Natural killer cell (primary cell): ENCODE measurements at regions not wholly inside any gene's neighbourhood (a gene's known extent, or its start where the extent isn't known, plus 50 kb on each side); places are given as distances from the start of the nearest gene placed in this dataset.

Experiments
- ATAC-seq, 3 donors: fragments of 150-1000 bp in 2 of 3; fragments of 200-7000 bp in 1 of 3; cut with Tn5 transposase; 1 replicate in 1 of 3; 2 replicates in 2 of 3; pipeline ENCODE4 v1.10.0; 2021; ENCODE audit warnings: mild to moderate bottlenecking in 2 of 3, moderate library complexity in 2 of 3
- DNase-seq, 2 donors: peaks; one replicate each; pipeline versions ENCODE4 v3.0.0 to v3.0.0-alpha.2; 2013 to 2021; ENCODE audit warnings: mixed read lengths in 1 of 2
- H3K27ac ChIP-seq: one replicate; pipeline ENCODE4 v1.5.1; 2013; ENCODE audit warnings: mild to moderate bottlenecking, low read length
- H3K27me3 ChIP-seq: one replicate; pipeline ENCODE4 v1.6.1; 2013; ENCODE audit warnings: low read length; ENCODE audit not compliant: control insufficient read depth, insufficient read depth
- H3K36me3 ChIP-seq: one replicate; pipeline ENCODE4 v1.6.1; 2013; ENCODE audit warnings: low read length; ENCODE audit not compliant: control insufficient read depth, insufficient read depth
- H3K4me1 ChIP-seq: one replicate; pipeline ENCODE4 v1.6.1; 2013; ENCODE audit warnings: low read length; ENCODE audit not compliant: control insufficient read depth, insufficient read depth
- H3K4me3 ChIP-seq: one replicate; pipeline ENCODE4 v1.5.1; 2013; ENCODE audit warnings: low read length
- H3K9me3 ChIP-seq: one replicate; pipeline ENCODE4 v1.6.1; 2013; ENCODE audit warnings: low read length; ENCODE audit not compliant: control insufficient read depth, insufficient read depth
- H3K27ac Mint-ChIP-seq, 2 donors: one replicate each; pipeline ENCODE4 v1.8.0; 2022; ENCODE audit warnings: mild to moderate bottlenecking in 2 of 2, mixed read lengths in 2 of 2, moderate library complexity in 1 of 2
- H3K27me3 Mint-ChIP-seq, 2 donors: one replicate each; pipeline ENCODE4 v1.8.0; 2022; ENCODE audit warnings: low read depth in 2 of 2, mixed read lengths in 2 of 2
- H3K36me3 Mint-ChIP-seq: one replicate; pipeline ENCODE4 v1.8.0; 2022; ENCODE audit warnings: mixed read lengths
- H3K4me1 Mint-ChIP-seq, 2 donors: one replicate each; pipeline ENCODE4 v1.8.0; 2022; ENCODE audit warnings: mixed read lengths in 2 of 2
- H3K4me3 Mint-ChIP-seq: one replicate; pipeline ENCODE4 v1.8.0; 2022; ENCODE audit warnings: mild to moderate bottlenecking, moderate library complexity, mixed read lengths
- H3K9me3 Mint-ChIP-seq, 2 donors: one replicate each; pipeline ENCODE4 v1.8.0; 2022; ENCODE audit warnings: mixed read lengths in 2 of 2
- CTCF ChIP-seq: fragments of 200-600 bp; IDR thresholded peaks from one replicate; pipeline ENCODE4 v1.8.0; 2022; ENCODE audit warnings: antibody characterized with exemption
- WGBS: methylation state at CpG from one replicate; pipeline ENCODE4 v1.1.7; 2013; ENCODE audit warnings: missing lambda C conversion rate; ENCODE audit not compliant: insufficient coverage; 5-methylcytosine and 5-hydroxymethylcytosine counted together
- intact Hi-C: fragments of 100-400 bp; cut with micrococcal nuclease; formaldehyde crosslinking; loops from one replicate; pipeline ENCODE4 v1.14.2; 2022

- Histone ChIP-seq H3K27ac (no peak overlapping the region), H3K27me3 (no peaks in the 10 kb centered on the region), H3K36me3 (no peaks in the 10 kb centered on the region), H3K4me1 (no peaks in the 10 kb centered on the region), H3K4me3 (no peak overlapping the region), H3K9me3 (no peaks in the 10 kb centered on the region)
- Mint-ChIP-seq H3K27ac (no peak overlapping the region), H3K27me3 (peaks cover 5 to 7% of the 10 kb centered on the region in 2 donors), H3K9me3 (peaks cover 2 to 5% of the 10 kb centered on the region in 2 donors), H3K4me1 (no peaks in the 10 kb centered on the region), H3K36me3 (no peaks in the 10 kb centered on the region), H3K4me3 (no peak overlapping the region)
- WGBS = 77% methylated on average over 3 of the region's 3 CpGs
- no peak for ATAC-seq
- TF ChIP-seq CTCF = no peak
- no peak for DNase-seq
- intact Hi-C loops = no loop called here
Measured at GRCh38 chr14:35969310-35969709, 143.2 kb downstream of the BRMS1L start.

DNA sequence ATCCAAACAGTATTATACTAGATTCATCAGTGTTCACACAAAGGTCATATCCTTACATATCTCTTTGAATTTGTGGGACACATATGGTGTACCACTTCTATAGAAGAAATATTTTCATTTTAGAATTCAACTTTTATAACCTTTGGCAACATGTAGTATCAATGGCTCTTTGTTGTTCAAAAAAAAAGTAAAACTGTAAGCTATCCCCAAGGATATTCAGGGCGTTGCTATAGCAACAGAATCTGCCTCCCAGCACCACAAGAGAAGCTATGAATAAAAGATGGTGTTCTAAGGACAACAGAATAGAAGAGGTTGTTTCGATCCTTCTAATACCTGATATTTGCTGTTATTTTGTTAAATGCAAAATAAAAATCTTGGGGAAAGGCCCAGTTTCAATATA lies 139.3 kb downstream of the BRMS1L start:
- Histone ChIP-seq H3K36me3 (no peaks in the 10 kb centered on the region), H3K27me3 (no peaks in the 10 kb centered on the region), H3K4me1 (no peaks in the 10 kb centered on the region), H3K9me3 (no peaks in the 10 kb centered on the region), H3K27ac (no peak overlapping the region), H3K4me3 (no peak overlapping the region)
- no peak overlapping the region for H3K27ac Mint-ChIP-seq
- no peak for TF ChIP-seq CTCF
- no peak overlapping the region for H3K4me3 Mint-ChIP-seq
- no peak for DNase-seq
- ATAC-seq = no peak
- intact Hi-C loops = no loop called here
- no peaks in the 10 kb centered on the region for H3K4me1 Mint-ChIP-seq
- H3K36me3 Mint-ChIP-seq = no peaks in the 10 kb centered on the region
- peaks cover 2 to 7% of the 10 kb centered on the region in 2 donors for H3K27me3 Mint-ChIP-seq
- peaks cover 2 to 3% of the 10 kb centered on the region in 2 donors for H3K9me3 Mint-ChIP-seq
- WGBS = 63% methylated on average over 2 of the region's 2 CpGs

DNA sequence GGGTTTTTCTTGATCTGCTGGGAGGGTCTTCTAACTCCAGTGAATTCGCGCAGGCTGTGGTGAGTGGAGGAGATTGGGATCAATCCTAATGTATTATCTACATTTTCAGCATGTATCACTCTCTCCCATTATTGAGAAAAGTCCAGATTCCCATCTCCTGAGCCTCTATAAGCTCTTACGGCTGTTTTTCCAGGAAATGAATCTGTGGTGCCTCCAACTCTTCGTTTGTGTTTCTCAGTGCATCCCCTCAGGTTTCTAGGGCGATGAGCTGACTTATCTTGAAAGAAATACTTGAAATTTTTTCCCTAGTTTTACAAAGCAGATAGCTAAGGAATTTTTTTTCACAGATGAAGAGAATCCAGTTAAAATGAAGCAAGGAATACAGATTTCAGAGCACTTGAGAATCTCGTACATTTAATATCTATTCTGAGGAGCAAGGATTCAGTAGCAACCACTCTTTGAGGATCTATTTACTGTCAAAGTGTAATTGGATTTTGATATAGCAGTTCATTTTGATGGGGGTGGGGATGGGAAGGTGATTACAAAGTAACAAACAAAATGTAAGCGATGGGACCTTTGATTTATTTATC lies 138.7 kb downstream of the BRMS1L start:
- Histone ChIP-seq H3K27ac (no peak overlapping the region), H3K27me3 (no peaks in the 10 kb centered on the region), H3K36me3 (no peaks in the 10 kb centered on the region), H3K4me3 (no peak overlapping the region), H3K4me1 (no peaks in the 10 kb centered on the region), H3K9me3 (no peaks in the 10 kb centered on the region)
- WGBS = 77% methylated on average over 4 of the region's 7 CpGs
- Mint-ChIP-seq H3K4me1 (no peaks in the 10 kb centered on the region), H3K36me3 (no peaks in the 10 kb centered on the region), H3K9me3 (peaks cover 2 to 3% of the 10 kb centered on the region in 2 donors), H3K4me3 (no peak overlapping the region), H3K27ac (no peak overlapping the region), H3K27me3 (peaks cover under 1 to 3% of the 10 kb centered on the region in 2 donors)
- TF ChIP-seq CTCF = no peak
- DNase-seq (no peak), ATAC-seq (no peak)
- intact Hi-C loops = no loop called here

DNA sequence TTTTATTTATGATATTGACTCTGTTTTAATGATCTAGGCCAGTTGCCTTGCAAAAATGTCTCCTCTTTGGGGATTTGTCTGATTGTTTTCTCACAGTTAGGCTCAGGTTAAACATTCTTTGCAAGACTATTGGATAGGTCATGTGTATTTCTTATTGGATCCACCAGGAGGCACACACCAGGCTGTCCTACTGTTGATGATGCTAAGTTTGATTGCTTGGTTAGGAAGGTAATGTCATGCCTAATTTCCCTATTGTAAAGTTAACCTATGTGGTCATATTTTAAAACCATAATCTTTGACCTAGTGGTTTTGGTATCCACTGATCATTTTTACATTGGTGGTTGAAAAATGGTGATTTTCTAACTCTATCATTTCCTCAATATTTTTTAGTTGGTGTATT lies 137.1 kb downstream of the BRMS1L start:
- Mint-ChIP-seq H3K36me3 (no peaks in the 10 kb centered on the region), H3K4me1 (no peaks in the 10 kb centered on the region), H3K9me3 (peaks cover 0 to 2% of the 10 kb centered on the region in 2 donors), H3K4me3 (no peak overlapping the region), H3K27me3 (peaks cover 0 to 4% of the 10 kb centered on the region in 2 donors), H3K27ac (no peak overlapping the region)
- Histone ChIP-seq H3K27me3 (no peaks in the 10 kb centered on the region), H3K4me1 (no peaks in the 10 kb centered on the region), H3K27ac (no peak overlapping the region), H3K9me3 (no peaks in the 10 kb centered on the region), H3K4me3 (no peak overlapping the region), H3K36me3 (no peaks in the 10 kb centered on the region)
- intact Hi-C loops = no loop called here
- ATAC-seq (no peak), DNase-seq (no peak)
- no peak for TF ChIP-seq CTCF
